Left cardiac atrium (tissue), 4 donors: ENCODE measurements at regions not wholly inside any gene's neighbourhood (a gene's known extent, or its start where the extent isn't known, plus 50 kb on each side); places are given as distances from the start of the nearest gene placed in this dataset.
"Not testable (repeated sequence)": the region's sequence is repeated elsewhere in the genome, so short reads cannot be mapped to it uniquely, and the experiment has no call there.

ENCODE experiments used
- ATAC-seq, 2 donors: fragments of 200-7000 bp; cut with Tn5 transposase; one replicate each; pipeline ENCODE4 v1.9.1; 2020; ENCODE audit warnings: mild to moderate bottlenecking in 2 of 2, moderate library complexity in 2 of 2
- DNase-seq: peaks from one replicate; pipeline ENCODE4 v3.0.0-alpha.2; 2020
- intact Hi-C, 2 donors: fragments of 100-400 bp; cut with DNase I; formaldehyde crosslinking; loops; one replicate each; pipeline versions ENCODE4 v1.14.1 to v1.15.1; 2022 to 2023
- donor health status: DM: no; HTN: yes; CAD: no.
- donor health status: DM: no; HTN: yes; CAD: no; lungs with severe emphysema.
- donor health status: DM: yes; HTN: yes; CAD: no.
- donor health status: Dilated cardiomyopathy.

GRCh38 chr11:86152006-86152862 lies 83.3 kb upstream of the PICALM start:
- intact Hi-C loops, result no loop called here
- DNase-seq (no peak), ATAC-seq (peak in 1 of 2 donors; percentile 55)

DNA sequence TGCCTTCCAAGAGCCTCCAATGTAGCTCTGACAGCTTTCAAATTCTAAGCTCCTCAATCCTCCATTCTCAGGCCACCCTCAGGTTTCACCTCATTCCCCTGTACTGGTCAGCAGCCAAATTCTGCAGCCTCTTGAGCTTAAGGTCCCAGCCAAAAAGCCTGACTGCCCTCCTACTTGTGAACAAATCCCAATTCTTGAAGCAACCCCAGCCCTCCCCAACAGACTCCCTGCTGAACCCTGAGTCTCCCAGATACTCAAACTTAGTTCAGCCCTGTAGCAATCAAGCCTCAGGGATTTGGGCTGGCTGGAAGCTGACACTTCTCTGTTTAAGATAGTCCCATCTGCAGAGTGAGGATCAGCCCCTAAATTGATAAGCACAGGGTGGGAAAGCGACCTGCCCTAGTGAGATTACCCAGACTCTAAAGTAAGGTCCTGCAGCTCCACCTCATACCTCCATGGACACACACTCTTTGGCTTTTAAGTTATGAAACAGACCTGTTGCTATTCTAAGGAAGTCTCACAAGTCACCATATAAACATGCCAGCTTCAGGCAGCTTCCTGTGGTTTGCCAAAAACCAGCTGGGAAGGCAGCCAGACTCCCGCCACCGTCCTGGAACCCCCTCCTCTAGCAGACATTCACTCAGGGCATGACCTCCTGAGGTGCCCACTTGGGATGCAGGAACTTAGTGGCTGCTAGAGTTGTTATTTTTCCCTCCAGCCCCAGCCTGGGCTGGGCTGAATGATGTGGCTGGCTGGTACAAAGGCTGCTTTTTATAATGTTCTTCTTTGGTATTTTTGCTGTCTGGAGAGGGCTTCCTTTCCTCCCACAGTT lies 82.5 kb upstream of the PICALM start:
- intact Hi-C loops, result no loop called here
- ATAC-seq, result peak; percentile 83 to 84
- DNase-seq, result peak; percentile 41

GRCh38 chr11:86150847-86151173 lies 81.9 kb upstream of the PICALM start:
- peak in 1 of 2 donors; percentile 54 for ATAC-seq
- DNase-seq, result no peak
- intact Hi-C loops, result no loop called here

- DNase-seq (no peak), ATAC-seq (no peak)
- intact Hi-C loops, result no loop called here
Observed at GRCh38 chr11:86149792-86150191, 80.9 kb upstream of the PICALM start.

GRCh38 chr11:86148345-86148747 lies 79.5 kb upstream of the PICALM start:
- DNase-seq (no peak), ATAC-seq (no peak)
- intact Hi-C loops, result no loop called here

DNA sequence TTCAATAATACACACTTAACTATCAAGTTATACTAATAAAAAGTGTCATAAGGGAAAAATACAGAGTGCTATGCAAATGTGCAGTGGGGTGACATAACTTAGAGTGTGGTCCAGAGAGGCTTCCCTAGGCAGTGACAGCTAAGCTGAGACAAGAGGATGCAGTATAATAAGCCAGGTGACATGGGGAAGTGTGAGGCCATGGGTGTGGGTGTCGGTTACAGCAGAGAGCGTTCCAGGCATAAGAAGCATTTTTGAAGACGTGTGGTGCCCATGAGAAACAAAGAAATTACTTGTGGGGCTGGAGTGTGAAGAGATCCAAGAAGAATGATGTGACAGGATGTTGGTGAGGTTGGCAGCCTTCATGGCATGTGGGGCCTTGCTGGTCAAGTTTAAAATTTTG lies 78.1 kb upstream of the PICALM start:
- ATAC-seq (no peak), DNase-seq (no peak)
- intact Hi-C loops, result no loop called here

DNA sequence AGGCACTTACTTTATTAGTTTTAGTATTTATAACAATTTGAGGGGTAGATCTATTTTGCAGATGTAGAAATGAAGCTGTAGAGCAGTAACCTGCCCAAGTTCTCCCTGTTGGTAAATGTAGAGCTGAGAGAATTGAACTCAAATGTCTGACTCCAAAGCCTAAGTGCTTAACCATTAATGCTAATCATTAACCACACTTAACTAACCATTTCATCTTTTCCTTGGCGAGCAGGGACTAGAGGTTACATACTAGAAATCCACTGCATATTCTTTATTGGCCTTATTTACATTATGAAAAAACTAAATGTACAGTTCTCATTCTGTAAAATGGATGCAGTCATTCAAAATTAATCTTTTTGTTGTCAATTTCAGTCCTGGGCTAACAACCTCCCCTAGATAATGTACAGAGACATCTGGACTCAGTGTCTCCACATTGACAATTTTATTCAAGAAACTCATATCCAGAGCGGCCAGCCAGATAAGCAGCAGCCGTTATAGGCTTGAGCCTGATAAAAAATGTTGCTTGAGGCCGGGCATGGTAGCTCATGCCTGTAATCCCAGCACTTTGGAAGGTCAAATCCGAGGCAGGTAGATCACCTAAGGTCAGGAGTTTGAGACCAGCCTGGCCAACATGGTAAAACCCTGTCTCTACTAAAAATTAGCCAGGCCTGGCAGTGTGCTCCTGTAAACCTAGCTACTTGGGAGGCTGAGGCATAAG lies 76.7 kb upstream of the PICALM start:
- no peak for ATAC-seq
- no peak for DNase-seq
- intact Hi-C loops, result no loop called here

GRCh38 chr11:86144846-86145245 lies 76.0 kb upstream of the PICALM start:
- intact Hi-C loops, result no loop called here
- DNase-seq (no peak), ATAC-seq (no peak)

- ATAC-seq, intact Hi-C loops, DNase-seq: not testable (repeated sequence)
Observed at GRCh38 chr11:86144087-86144486, 75.2 kb upstream of the PICALM start.

GRCh38 chr11:86143087-86144030 lies 74.5 kb upstream of the PICALM start:
- ATAC-seq, result peak; percentile 35 to 57
- DNase-seq, result peak; percentile 27

DNA sequence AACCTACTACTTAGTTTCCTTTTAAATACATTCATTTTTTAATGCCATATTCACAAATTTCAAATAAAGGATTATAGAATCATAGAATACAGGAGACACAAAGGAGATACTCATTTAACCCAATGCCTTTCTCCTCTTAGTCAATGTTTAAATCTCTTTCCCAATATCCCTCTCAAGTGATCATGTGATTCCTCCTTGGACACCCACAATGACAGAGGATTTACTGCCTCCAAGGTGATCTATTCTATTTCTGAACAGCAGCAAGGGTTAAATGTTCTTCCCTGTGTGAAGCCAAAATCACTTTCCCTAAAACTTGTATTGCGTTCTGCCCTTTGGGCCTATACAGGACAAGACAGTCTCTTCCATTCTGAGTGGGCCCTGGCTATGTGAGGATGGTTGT lies 73.3 kb upstream of the PICALM start:
- ATAC-seq, result no peak
- intact Hi-C loops, result no loop called here
- DNase-seq, result no peak

More at GRCh38 chr11:86143087-86144030, 74.5 kb upstream of the PICALM start:
- intact Hi-C loops, result no loop called here

GRCh38 chr11:86141727-86142126 lies 72.8 kb upstream of the PICALM start:
- DNase-seq, result no peak
- peak in 1 of 2 donors; percentile 27 for ATAC-seq
- intact Hi-C loops, result no loop called here

GRCh38 chr11:86140334-86140990 lies 71.6 kb upstream of the PICALM start:
- intact Hi-C loops, result no loop called here
- DNase-seq (no peak), ATAC-seq (no peak)

DNA sequence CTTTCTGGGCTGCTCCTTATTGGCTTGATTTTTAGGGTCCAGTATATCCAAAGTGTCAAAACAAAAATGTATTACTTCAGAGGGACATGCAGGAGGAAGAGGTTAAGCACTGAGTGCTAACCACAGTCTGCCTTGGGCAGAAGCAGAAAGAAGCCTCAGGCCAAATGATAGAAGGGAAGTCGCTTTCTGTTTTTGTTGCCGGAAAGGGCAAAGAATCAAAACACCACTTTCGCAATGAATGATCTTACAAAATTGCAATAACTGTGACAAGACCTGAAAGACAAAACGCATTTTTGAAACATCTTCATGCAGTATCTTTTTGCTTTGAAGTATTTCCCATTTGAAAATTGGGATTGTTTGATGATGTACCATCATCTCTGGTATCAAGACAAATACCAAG lies 70.1 kb upstream of the PICALM start:
- ATAC-seq (peak; percentile 53 to 57), DNase-seq (no peak)
- intact Hi-C loops, result no loop called here

- intact Hi-C loops, result no loop called here
- ATAC-seq, result no peak
Observed at GRCh38 chr11:86136538-86136937, 67.7 kb upstream of the PICALM start.

GRCh38 chr11:86135319-86135714 lies 66.4 kb upstream of the PICALM start:
- no peak for DNase-seq
- intact Hi-C loops, result no loop called here
- ATAC-seq, result no peak

More at GRCh38 chr11:86136538-86136937, 67.7 kb upstream of the PICALM start:
- no peak for DNase-seq

DNA sequence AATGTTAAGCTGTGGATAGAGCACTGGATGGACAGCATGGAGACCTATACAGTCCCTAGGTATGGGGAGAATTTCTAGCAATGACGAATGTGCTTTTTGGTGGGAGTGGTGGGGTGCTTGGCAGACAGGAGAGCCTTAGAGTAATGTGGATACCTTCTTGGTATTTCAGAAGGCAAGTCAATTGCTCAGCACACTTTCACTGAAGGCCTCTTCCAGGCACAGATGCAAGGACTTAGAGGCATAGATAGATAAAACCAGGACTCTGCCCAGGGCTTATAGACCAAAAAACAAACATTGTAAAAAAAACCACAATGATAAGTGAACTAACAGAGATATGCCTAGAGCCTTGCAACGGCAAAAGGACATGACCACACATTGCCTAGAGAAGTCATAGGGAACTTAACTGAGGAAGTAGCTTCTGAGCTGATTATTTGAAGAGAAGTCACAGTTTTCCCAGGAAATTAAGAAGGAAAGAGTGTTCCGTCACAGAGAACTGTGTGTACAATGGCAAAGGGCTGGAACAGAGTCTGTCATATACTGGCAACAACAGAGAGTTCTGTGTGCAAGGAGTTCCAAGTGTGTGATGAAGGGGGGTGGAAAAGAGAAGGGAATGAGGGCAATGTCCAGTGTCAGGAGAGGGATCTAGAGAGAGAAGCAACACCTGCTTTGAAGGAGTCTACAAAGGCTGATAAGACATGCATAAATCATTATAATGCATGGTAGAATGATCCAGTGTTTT lies 65.9 kb upstream of the PICALM start:
- intact Hi-C loops, result no loop called here
- DNase-seq (no peak), ATAC-seq (peak in 1 of 2 donors; percentile 47)
